Activated CD4-positive, alpha-beta T cell treated with anti-CD3 and anti-CD28 coated beads, Interleukin-10, Interleukin-2, amounts not matched to agents 100 ng/mL and 50 ng/mL, durations not matched to agents 16 hours and 8 hours (primary cell): ENCODE measurements at regions not wholly inside any gene's neighbourhood (a gene's known extent, or its start where the extent isn't known, plus 50 kb on each side); places are given as distances from the start of the nearest gene placed in this dataset.
"Not testable (repeated sequence)": the region's sequence is repeated elsewhere in the genome, so short reads cannot be mapped to it uniquely, and the experiment has no call there.

ENCODE experiments used
- DNase-seq: peaks from one replicate; pipeline ENCODE4 v3.0.0-alpha.2; 2020

GRCh38 chr6:76839505-76839904 is 623.8 kb downstream of the HTR1B start:
- no peak for DNase-seq

GRCh38 chr6:76837564-76837963 is 625.7 kb downstream of the HTR1B start:
- DNase-seq, result no peak

DNA sequence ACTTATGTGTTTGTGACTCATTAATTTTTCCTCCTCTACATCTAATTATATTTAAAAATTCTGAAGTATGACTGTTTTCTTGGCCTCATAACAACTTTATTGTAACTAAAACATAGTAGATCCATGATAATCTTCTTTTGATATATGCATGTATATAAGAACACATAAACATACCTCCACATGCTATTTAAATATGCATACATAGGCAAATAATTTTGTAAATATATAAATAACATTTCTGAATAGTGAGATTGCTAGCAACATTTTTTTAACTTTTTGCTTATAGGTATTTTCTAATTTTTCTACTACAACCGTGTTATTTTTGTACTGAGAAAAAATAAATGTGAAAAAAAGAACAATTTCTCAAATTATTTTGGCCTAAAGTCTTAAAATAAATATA is 627.6 kb downstream of the HTR1B start:
- no peak for DNase-seq

- no peak for DNase-seq
Measured at GRCh38 chr6:76835293-76835692, 628.0 kb downstream of the HTR1B start.

DNA sequence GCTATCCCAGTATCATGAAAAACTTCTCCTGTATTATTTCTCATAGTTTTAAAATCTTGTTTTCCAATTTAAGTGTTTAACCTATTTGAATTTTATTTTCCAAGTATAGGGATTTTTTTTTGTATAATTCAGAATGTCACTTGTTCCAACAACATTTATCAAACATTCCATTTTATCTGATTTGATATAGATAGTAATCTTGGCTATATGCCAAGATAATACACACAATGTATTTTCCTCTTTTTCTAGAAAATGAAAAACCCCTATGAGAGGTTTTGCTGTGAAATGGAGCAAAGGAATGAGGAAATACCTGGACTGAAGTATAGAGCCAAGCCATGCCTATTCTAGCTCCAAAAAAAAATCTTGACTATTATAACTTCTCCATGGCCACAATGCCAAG is 628.9 kb downstream of the HTR1B start:
- DNase-seq, result no peak

DNA sequence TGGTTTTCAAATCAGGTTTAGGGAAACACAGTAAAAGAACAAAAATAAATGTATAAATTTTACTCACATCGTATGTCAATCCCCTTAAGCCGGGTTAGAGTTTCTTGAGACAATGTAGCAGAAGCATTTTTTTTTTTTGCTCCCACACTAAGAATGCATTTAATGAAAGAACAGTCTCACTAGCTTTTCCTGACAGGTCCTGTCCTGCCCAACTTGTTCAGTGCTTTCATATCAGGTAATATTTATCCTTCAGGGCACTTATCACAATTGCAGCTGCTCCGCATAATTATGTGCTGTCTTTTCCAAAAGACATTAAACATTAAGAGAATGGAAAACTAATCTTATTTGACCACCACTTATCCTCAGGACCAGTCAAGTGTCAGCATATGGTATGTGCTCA is 632.0 kb downstream of the HTR1B start:
- DNase-seq, result no peak

DNA sequence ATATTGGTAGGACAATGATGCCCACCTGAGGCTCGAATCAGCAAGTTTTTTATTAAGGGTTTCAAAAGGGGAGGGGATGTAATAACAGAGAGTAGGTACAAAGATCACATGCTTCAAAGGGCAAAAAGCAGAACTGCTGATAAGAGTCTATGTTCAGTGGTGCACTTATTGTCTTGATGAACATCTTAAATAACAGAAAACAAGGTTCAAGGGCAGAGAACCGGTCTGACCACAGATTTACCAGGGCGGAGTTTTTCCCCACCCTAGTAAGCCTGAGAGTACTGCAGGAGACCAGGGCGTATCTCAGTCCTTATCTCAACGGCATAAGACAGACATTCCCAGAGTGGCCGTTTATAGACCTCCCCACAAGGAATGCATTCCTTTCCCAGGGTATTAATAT is 639.7 kb downstream of the HTR1B start:
- DNase-seq, result not testable (repeated sequence)

GRCh38 chr6:76818451-76818850 is 644.8 kb downstream of the HTR1B start:
- no peak for DNase-seq

GRCh38 chr6:76817429-76817828 is 645.9 kb downstream of the HTR1B start:
- DNase-seq, result no peak

- DNase-seq, result no peak
Measured at GRCh38 chr6:76814496-76815458, 648.5 kb downstream of the HTR1B start.

DNA sequence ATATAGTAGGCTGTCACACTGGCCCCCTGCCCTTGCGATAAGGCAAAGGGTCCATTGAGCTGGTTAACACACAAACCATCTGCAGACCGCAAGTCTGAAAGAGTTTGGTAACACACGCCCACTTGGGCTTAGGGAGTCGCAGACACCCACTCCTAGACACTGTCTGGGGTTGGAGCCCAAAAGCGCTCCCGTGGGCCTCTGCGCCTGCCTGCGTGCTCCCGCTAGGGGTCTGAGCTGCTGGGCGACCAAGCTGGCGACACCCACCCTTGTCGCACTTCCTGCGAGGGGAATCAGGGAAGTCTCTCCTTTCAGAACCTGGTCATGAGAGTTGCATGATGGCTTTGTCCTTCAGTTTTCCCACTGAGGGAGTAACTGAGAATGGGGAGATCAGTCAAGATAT is 653.0 kb downstream of the HTR1B start:
- no peak for DNase-seq

GRCh38 chr6:76803038-76803580 is 660.2 kb downstream of the HTR1B start:
- no peak for DNase-seq

- no peak for DNase-seq
Measured at GRCh38 chr6:76792394-76792793, 670.9 kb downstream of the HTR1B start.

DNA sequence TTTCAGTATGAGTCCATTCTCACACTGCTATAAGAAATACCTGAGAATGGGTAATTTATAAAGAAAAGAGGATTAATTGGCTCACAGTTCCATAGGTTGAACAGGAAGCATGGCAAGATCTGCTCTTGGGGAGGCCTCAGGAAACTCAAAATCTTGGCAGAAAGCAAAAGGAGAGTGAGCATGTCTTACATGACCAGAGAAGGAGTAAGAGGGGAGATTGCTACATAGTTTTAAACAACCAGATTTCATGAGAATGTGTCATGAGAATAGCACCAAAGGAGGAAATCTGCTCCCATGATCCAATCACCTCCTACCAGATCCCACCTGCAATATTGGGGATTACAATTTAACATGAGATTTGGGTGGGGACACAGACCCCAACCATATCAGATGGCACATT is 672.4 kb downstream of the HTR1B start:
- DNase-seq, result no peak

DNA sequence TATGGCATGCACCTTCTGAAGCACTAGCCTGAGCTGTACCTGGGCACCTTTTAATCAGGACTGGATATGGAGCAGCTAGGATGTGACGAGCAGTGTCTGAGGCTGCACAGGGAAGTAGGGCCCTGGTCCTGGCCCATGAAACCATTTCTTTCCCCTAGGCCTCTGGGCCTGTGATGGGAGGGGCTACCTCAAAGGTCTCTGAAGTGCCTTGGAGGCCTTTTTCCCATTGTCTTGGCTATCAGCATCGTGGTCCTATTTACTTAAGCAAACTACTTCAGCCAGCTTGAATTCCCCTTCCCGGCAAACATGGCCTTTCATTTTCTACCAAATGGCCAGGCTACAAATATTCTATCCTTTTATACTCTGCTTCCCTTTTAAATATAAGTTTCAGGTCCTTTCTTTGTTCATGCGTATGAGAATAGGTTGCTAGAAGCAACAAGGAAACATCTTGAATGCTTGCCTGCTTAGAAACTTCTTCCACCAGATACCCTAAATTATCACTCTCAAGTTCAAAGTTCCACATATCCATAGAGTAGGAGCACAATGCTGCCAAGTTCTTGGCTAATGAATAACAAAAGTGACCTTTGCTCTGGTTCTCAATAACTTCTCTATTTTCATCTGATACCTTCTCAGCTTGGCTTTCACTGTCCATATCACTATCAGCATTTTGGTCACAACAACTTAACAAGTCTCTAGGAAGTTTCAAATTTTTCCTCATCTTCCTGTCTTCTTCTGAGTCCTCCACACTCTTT is 673.1 kb downstream of the HTR1B start:
- no peak for DNase-seq

- no peak for DNase-seq
Measured at GRCh38 chr6:76789580-76789979, 673.7 kb downstream of the HTR1B start.

DNA sequence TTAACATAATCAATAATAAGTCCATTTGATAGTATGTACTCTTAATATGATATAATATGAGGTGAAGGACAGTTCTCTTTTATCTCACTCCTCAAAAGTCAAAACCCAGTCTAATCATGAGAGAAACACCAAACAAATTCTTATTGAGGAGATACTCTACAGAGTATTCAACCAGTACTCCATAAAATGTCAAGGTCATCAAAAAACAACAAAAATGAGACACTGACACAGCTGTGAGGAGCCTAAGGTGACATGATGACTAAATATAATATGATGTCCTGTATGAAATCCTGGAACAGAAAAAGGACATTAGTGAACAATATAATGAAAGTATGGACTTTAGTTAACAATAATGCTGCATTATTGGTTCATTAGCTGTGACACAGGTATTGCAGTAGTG is 675.1 kb downstream of the HTR1B start:
- DNase-seq, result no peak

DNA sequence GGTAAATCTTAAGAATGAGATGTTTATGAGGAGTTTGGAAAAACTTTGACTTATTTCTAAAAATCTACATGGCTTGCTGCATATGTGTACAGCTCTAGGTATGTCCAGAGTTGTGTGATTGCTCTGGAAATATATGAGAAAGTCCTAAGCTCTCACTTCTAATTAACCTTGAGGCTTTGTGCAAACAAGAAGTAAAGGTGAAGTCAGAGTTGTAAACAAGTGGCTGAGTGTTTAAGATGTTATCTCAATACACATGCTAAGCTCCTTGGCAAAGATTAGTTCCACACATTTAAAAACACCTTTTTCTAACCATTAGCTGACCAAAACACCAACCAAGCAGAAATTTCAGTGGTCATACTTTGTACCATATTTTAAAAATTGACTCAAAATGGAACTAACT is 684.2 kb downstream of the HTR1B start:
- DNase-seq, result no peak

DNA sequence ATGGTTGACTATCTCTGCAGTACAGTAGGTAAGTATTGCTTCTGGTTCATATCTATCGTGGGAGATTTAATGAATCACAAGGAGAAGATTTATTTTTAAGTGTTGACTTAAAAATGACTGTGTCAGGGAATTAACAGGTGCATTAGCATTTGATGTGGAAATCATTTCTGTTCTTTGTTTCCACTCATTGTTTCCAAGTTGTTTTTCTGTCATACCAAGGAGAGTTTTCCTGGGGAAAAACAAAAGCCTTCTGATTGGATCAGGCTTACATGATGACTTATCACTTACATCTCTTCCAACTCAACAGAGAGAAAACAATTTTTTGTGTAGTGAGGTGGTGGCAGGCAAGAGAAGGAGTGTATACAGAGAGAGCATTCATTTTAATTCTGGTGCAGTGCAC is 686.4 kb downstream of the HTR1B start:
- no peak for DNase-seq

GRCh38 chr6:76774781-76775384 is 688.4 kb downstream of the HTR1B start:
- no peak for DNase-seq

DNA sequence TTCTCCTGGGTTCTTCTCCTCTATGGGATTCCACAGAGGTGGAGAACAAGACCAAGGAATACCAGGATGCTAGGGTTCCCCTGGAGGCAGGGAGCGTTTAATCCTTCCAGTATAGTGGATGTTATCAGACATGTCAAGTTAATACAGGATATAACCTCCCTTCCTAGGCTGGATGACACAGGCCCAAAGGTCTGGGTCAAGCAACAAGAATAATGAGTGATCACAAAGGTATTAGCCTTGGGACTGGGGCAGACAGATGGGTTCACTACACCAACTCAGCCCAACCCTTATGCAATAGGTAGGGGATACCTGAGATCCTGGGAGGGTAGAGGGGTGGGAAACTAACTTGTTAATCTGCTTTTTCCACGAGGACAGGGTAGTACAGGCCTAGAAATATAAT is 690.3 kb downstream of the HTR1B start:
- DNase-seq, result no peak

DNA sequence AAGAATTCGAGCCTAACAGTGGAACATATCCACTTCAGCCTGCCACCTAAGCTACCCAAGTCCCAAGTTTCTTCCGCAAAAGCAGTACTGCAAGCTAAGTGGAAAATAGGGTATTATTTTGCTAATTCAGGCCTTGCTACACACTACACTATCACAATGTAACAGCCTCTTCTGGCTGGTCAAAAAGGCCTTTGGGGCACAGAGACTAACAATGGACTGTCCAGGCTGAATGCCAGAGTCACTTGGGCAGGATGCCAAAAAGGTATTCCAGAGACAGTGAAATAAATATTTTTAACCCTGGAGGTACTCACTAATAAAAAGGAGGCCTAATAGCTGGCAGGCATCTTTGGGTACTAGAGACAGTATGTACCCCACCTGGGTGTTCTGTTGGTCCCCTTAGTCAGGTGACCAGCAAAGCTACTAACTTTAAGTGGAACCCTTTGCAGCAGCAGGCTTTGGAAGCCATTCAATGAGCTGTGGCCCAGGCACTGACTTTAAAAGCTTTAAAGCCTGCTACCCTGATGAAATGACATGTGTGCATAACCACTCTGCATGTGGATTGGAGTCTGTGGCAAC is 692.1 kb downstream of the HTR1B start:
- DNase-seq, result no peak

- no peak for DNase-seq
Measured at GRCh38 chr6:76770281-76770680, 693.0 kb downstream of the HTR1B start.
